ENCODE measurements at regions not wholly inside any gene's neighbourhood (a gene's known extent, or its start where the extent isn't known, plus 50 kb on each side); places are given as distances from the start of the nearest gene placed in this dataset.
"Not testable (repeated sequence)": the region's sequence is repeated elsewhere in the genome, so short reads cannot be mapped to it uniquely, and the experiment has no call there.

DNA sequence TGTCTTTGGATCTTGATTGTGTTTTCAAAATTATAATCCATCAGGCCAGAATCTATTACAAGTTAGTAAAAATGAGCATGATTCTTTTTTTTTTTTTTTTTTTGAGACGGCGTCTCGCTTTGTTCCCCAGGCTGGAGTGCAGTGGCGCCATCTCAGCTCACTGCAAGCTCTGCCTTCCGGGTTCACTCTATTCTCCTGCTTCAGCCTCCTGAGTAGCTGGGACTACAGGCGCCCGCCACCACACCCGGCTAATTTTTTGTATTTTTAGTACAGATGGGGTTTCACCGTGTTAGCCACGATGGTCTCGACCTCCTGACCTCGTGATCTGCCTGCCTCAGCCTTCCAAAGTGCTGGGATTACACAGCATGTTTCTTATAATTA, 258.8 kb downstream of the ANAPC1 start:
- H3K9ac ChIP-seq (ENCODE audit: low read length); H4K12ac ChIP-seq (ENCODE audit: low read depth, low read length); H2AK5ac ChIP-seq (ENCODE audit: low read length); H2BK120ac ChIP-seq (ENCODE audit: insufficient read depth, low read length, poor library complexity); H2BK12ac ChIP-seq (ENCODE audit: low read length); H3K4me2 ChIP-seq (ENCODE audit: low read length); H3K4ac ChIP-seq (ENCODE audit: low read depth, low read length); H2BK5ac ChIP-seq (ENCODE audit: low read depth, low read length, poor library complexity); H3K36me3 ChIP-seq (ENCODE audit: control insufficient read depth in 1 of 2, insufficient read depth in 2 of 2, low read length in 2 of 2); H3K18ac ChIP-seq (ENCODE audit: low read length); H3K23ac ChIP-seq (ENCODE audit: low read length); H4K8ac ChIP-seq (ENCODE audit: low read depth, low read length); H2AFZ ChIP-seq (ENCODE audit: insufficient read depth, low read length, poor library complexity); H4K91ac ChIP-seq (ENCODE audit: low read depth, low read length); H3K9me3 ChIP-seq (ENCODE audit: insufficient read depth, low read depth, low read length); H3K14ac ChIP-seq (ENCODE audit: low read length); H3K4me3 ChIP-seq (ENCODE audit: low read depth, low read length); H3K79me2 ChIP-seq (ENCODE audit: control insufficient read depth, insufficient read depth, low read length, poor library complexity); H3K27ac ChIP-seq (ENCODE audit: low read depth, low read length); H3K79me1 ChIP-seq (ENCODE audit: low read length); H3K27me3 ChIP-seq (ENCODE audit: insufficient read depth, low read length); H3K4me1 ChIP-seq (ENCODE audit: control insufficient read depth in 1 of 2, insufficient read depth in 2 of 2, low read length in 2 of 2); DNase-seq: not testable (repeated sequence)
- no CpG with 5 or more reads among the region's 12 CpGs for WGBS (ENCODE audit: extremely low coverage, insufficient coverage, insufficient read length)

DNA sequence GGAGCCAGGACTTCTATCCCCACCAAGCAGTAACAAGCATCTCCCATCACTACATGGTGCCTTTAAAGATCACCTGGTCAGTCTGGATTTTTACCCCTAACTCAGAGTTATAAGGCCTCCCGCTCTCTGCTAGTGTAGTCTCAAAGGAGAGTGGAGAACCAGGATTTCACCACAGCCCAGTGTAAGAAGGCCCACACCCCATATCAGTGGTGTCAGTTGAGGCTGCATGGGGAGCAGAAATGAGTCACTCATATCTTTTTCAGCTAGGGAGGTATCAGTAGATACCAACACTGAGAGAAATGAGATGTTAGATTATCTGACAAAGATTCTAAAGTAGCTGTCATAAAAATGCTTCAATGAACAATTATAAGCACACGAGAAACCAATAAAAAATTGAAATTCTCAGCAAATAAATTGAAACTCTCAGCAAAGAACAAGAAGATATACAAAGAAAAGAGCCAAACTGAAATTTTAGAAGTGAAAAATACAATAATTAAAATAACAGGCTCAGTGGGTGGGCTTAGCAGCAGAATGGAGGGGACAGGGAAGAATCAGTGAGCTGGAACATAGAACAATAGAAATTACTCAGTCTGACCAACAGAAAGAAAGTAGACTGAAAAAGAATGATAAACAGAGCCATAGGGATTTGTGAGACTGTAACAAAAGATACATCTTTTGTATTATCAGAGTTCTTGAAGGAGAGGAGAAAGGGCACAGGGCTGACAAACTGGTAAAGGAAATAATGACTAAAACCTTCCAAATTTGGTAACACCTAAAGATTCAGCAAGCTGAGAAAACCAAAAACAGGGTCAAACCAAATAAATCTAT, 257.7 kb downstream of the ANAPC1 start:
- Histone ChIP-seq H3K14ac (ENCODE audit: low read length) (no peak overlapping the region), H3K23ac (ENCODE audit: low read length) (no peak overlapping the region), H2AFZ (ENCODE audit: insufficient read depth, low read length, poor library complexity) (no peak overlapping the region), H3K9me3 (ENCODE audit: insufficient read depth, low read depth, low read length) (no peaks in the 10 kb centered on the region), H3K79me2 (ENCODE audit: control insufficient read depth, insufficient read depth, low read length, poor library complexity) (no peaks in the 10 kb centered on the region), H3K36me3 (ENCODE audit: control insufficient read depth in 1 of 2, insufficient read depth in 2 of 2, low read length in 2 of 2) (no peaks in the 10 kb centered on the region), H3K18ac (ENCODE audit: low read length) (no peak overlapping the region), H2BK12ac (ENCODE audit: low read length) (no peak overlapping the region), H3K4ac (ENCODE audit: low read depth, low read length) (no peak overlapping the region), H4K8ac (ENCODE audit: low read depth, low read length) (no peak overlapping the region), H3K4me2 (ENCODE audit: low read length) (no peak overlapping the region), H3K27ac (ENCODE audit: low read depth, low read length) (no peak overlapping the region), H3K27me3 (ENCODE audit: insufficient read depth, low read length) (no peaks in the 10 kb centered on the region), H2BK120ac (ENCODE audit: insufficient read depth, low read length, poor library complexity) (no peak overlapping the region), H3K9ac (ENCODE audit: low read length) (no peak overlapping the region), H4K91ac (ENCODE audit: low read depth, low read length) (no peak overlapping the region), H3K79me1 (ENCODE audit: low read length) (no peaks in the 10 kb centered on the region), H3K4me1 (ENCODE audit: control insufficient read depth in 1 of 2, insufficient read depth in 2 of 2, low read length in 2 of 2) (peaks cover 0 to 3% of the 10 kb centered on the region in 2 experiments), H2AK5ac (ENCODE audit: low read length) (no peak overlapping the region), H4K12ac (ENCODE audit: low read depth, low read length) (no peak overlapping the region), H3K4me3 (ENCODE audit: low read depth, low read length) (no peak overlapping the region), H2BK5ac (ENCODE audit: low read depth, low read length, poor library complexity) (no peak overlapping the region)
- WGBS (ENCODE audit: extremely low coverage, insufficient coverage, insufficient read length), result no CpG with 5 or more reads among the region's 2 CpGs
- no peak for DNase-seq

- H3K14ac ChIP-seq (ENCODE audit: low read length), result no peak overlapping the region
- no peak overlapping the region for H4K12ac ChIP-seq (ENCODE audit: low read depth, low read length)
- no peak overlapping the region for H3K4me3 ChIP-seq (ENCODE audit: low read depth, low read length)
- H3K4ac ChIP-seq (ENCODE audit: low read depth, low read length), result no peak overlapping the region
- H3K9me3 ChIP-seq (ENCODE audit: insufficient read depth, low read depth, low read length), result no peaks in the 10 kb centered on the region
- no peaks in the 10 kb centered on the region for H3K79me1 ChIP-seq (ENCODE audit: low read length)
- H3K36me3 ChIP-seq (ENCODE audit: control insufficient read depth in 1 of 2, insufficient read depth in 2 of 2, low read length in 2 of 2), result no peaks in the 10 kb centered on the region
- H4K8ac ChIP-seq (ENCODE audit: low read depth, low read length), result no peak overlapping the region
- H2BK5ac ChIP-seq (ENCODE audit: low read depth, low read length, poor library complexity), result no peak overlapping the region
- no peaks in the 10 kb centered on the region for H3K27me3 ChIP-seq (ENCODE audit: insufficient read depth, low read length)
- H3K4me2 ChIP-seq (ENCODE audit: low read length), result no peak overlapping the region
- no peak overlapping the region for H2BK120ac ChIP-seq (ENCODE audit: insufficient read depth, low read length, poor library complexity)
- peaks cover 0 to 3% of the 10 kb centered on the region in 2 experiments for H3K4me1 ChIP-seq (ENCODE audit: control insufficient read depth in 1 of 2, insufficient read depth in 2 of 2, low read length in 2 of 2)
- H3K27ac ChIP-seq (ENCODE audit: low read depth, low read length), result no peak overlapping the region
- no peak overlapping the region for H4K91ac ChIP-seq (ENCODE audit: low read depth, low read length)
- no peak overlapping the region for H3K18ac ChIP-seq (ENCODE audit: low read length)
- no peak for DNase-seq
- H2AFZ ChIP-seq (ENCODE audit: insufficient read depth, low read length, poor library complexity), result no peak overlapping the region
- H3K9ac ChIP-seq (ENCODE audit: low read length), result no peak overlapping the region
- H2BK12ac ChIP-seq (ENCODE audit: low read length), result no peak overlapping the region
- H2AK5ac ChIP-seq (ENCODE audit: low read length), result no peak overlapping the region
- no peaks in the 10 kb centered on the region for H3K79me2 ChIP-seq (ENCODE audit: control insufficient read depth, insufficient read depth, low read length, poor library complexity)
- no peak overlapping the region for H3K23ac ChIP-seq (ENCODE audit: low read length)
Measured at GRCh38 chr2:111626865-111627163, 257.2 kb downstream of the ANAPC1 start.

GRCh38 chr2:111627256-111627655, 256.7 kb downstream of the ANAPC1 start:
- Histone ChIP-seq H2BK120ac (ENCODE audit: insufficient read depth, low read length, poor library complexity) (no peak overlapping the region), H2AK5ac (ENCODE audit: low read length) (no peak overlapping the region), H3K18ac (ENCODE audit: low read length) (no peak overlapping the region), H3K4me3 (ENCODE audit: low read depth, low read length) (no peak overlapping the region), H3K14ac (ENCODE audit: low read length) (no peak overlapping the region), H2BK5ac (ENCODE audit: low read depth, low read length, poor library complexity) (no peak overlapping the region), H3K4ac (ENCODE audit: low read depth, low read length) (no peak overlapping the region), H3K9ac (ENCODE audit: low read length) (no peak overlapping the region), H3K79me1 (ENCODE audit: low read length) (no peaks in the 10 kb centered on the region), H4K12ac (ENCODE audit: low read depth, low read length) (no peak overlapping the region), H3K23ac (ENCODE audit: low read length) (no peak overlapping the region), H3K4me1 (ENCODE audit: control insufficient read depth in 1 of 2, insufficient read depth in 2 of 2, low read length in 2 of 2) (peaks cover 0 to 3% of the 10 kb centered on the region in 2 experiments), H3K9me3 (ENCODE audit: insufficient read depth, low read depth, low read length) (no peaks in the 10 kb centered on the region), H4K91ac (ENCODE audit: low read depth, low read length) (no peak overlapping the region), H3K36me3 (ENCODE audit: control insufficient read depth in 1 of 2, insufficient read depth in 2 of 2, low read length in 2 of 2) (no peaks in the 10 kb centered on the region), H3K27ac (ENCODE audit: low read depth, low read length) (no peak overlapping the region), H4K8ac (ENCODE audit: low read depth, low read length) (no peak overlapping the region), H2BK12ac (ENCODE audit: low read length) (no peak overlapping the region), H3K79me2 (ENCODE audit: control insufficient read depth, insufficient read depth, low read length, poor library complexity) (no peaks in the 10 kb centered on the region), H3K4me2 (ENCODE audit: low read length) (no peak overlapping the region), H3K27me3 (ENCODE audit: insufficient read depth, low read length) (no peaks in the 10 kb centered on the region), H2AFZ (ENCODE audit: insufficient read depth, low read length, poor library complexity) (no peak overlapping the region)
- no CpG with 5 or more reads among the region's 5 CpGs for WGBS (ENCODE audit: extremely low coverage, insufficient coverage, insufficient read length)
- no peak for DNase-seq
